Ishikawa (cell line): ENCODE measurements at regions not wholly inside any gene's neighbourhood (a gene's known extent, or its start where the extent isn't known, plus 50 kb on each side); places are given as distances from the start of the nearest gene placed in this dataset.

Experiments used
- EP300 ChIP-seq: IDR thresholded peaks from 2 replicates; pipeline ENCODE4 v1.6.1; 2012; ENCODE audit warnings: borderline replicate concordance
- NFIC ChIP-seq: IDR thresholded peaks from 2 replicates; pipeline ENCODE4 v1.6.1; 2012
- RAD21 ChIP-seq: IDR thresholded peaks from 2 replicates; pipeline ENCODE4 v1.6.1; 2012; ENCODE audit warnings: low read depth
- TAF1 ChIP-seq: IDR thresholded peaks from 2 replicates; pipeline ENCODE4 v1.6.1; 2012; ENCODE audit warnings: low read depth, mild to moderate bottlenecking
- TCF12 ChIP-seq: IDR thresholded peaks from 2 replicates; pipeline ENCODE4 v1.6.1; 2012; ENCODE audit warnings: low read depth

DNA sequence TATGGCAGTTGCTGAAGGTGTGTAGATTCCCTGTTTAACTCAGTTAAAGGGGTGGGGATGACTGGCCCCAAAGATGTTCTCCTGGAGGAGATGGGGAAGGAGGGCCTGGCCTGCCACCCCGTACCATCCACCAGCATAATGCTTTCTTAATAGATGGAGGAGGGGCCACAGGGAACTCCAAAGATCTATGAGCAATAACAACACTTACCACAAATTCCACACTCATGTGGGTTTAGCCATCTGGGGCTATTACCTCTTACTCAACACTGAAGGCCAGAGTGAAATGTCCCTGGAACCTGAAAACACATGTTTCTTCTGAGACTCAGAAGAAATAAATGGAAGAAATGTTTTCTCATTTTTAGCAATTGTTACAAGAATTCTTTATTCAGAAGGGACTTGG is 259.0 kb downstream of the CXCL12 start:
- TF ChIP-seq NFIC (no peak), TCF12 (no peak), TAF1 (no peak), RAD21 (no peak), EP300 (no peak)
